GM12878 (cell line): ENCODE measurements at regions not wholly inside any gene's neighbourhood (a gene's known extent, or its start where the extent isn't known, plus 50 kb on each side); places are given as distances from the start of the nearest gene placed in this dataset.

Source experiments
- ATAC-seq: fragments of 200-7000 bp; cut with Tn5 transposase; 3 replicates; pipeline ENCODE4 v1.9.1; 2020; ENCODE audit warnings: mild to moderate bottlenecking, moderate library complexity
- BruUV-seq: library from RNA; stranded (reverse); fragments of 400-500 nt; replicated peaks from 2 replicates; lab custom pipeline; 2021; lab: Mats Ljungman, UMichigan
- CTCF ChIA-PET: fragments of 300-600 bp; sonication (Branson Sonifier 250); formaldehyde crosslinking; extraction: SDS; loops from one replicate; lab custom pipeline; 2021; ENCODE audit warnings: inconsistent platforms; lab: Yijun Ruan, JAX
- POLR2A ChIA-PET: fragments of 350-600 bp; formaldehyde crosslinking; extraction: SDS; loops from one replicate; lab custom pipeline; 2021; ENCODE audit warnings: inconsistent platforms; lab: Charles Lee
- RAD21 ChIA-PET: fragments of 300-600 bp; sonication (Branson Sonifier 250); formaldehyde crosslinking; loops from one replicate; lab custom pipeline; 2023; ENCODE audit warnings: antibody characterized with exemption; ENCODE audit not compliant: unreplicated experiment; lab: Charles Lee
- SMC1A ChIA-PET: fragments of 300-600 bp; sonication (Branson Sonifier 250); formaldehyde crosslinking; loops from one replicate; lab custom pipeline; 2023; ENCODE audit not compliant: unreplicated experiment, uncharacterized antibody; lab: Charles Lee
- DNase-seq: peaks from one replicate; pipeline ENCODE4 v3.0.0-alpha.2; 2011; ENCODE audit warnings: low read depth, low spot score
- FAIRE-seq: peaks from 3 replicates; lab custom pipeline; 2011; peaks lifted over from hg19 to GRCh38; lab: Jason Lieb, UNC
- H2AFZ ChIP-seq: 2 replicates; pipeline ENCODE4 v1.6.0; 2011; ENCODE audit warnings: low read depth, low read length, control low read depth; ENCODE audit not compliant: control insufficient read depth
- H3K27ac ChIP-seq: 2 replicates; pipeline ENCODE4 v1.5.1; 2011; ENCODE audit warnings: control low read depth; ENCODE audit not compliant: control insufficient read depth, insufficient read depth
- H3K27me3 ChIP-seq, 2 experiments: replicated peaks in 1 of 2; 2 replicates each; pipeline versions ENCODE4 v1.6.0 to v1.6.1; 2011; ENCODE audit warnings: low read length in 1 of 2; ENCODE audit not compliant: control insufficient read depth in 2 of 2, insufficient read depth in 2 of 2
- H3K36me3 ChIP-seq, 2 experiments: 2 replicates each; pipeline ENCODE4 v1.5.1; 2011; ENCODE audit warnings: low read length in 1 of 2; ENCODE audit not compliant: control insufficient read depth in 2 of 2, insufficient read depth in 2 of 2
- H3K4me1 ChIP-seq: 2 replicates; pipeline ENCODE4 v1.6.1; 2011; ENCODE audit warnings: mild to moderate bottlenecking, low read length, moderate library complexity, mixed read lengths; ENCODE audit not compliant: control insufficient read depth, insufficient read depth
- H3K4me2 ChIP-seq: 2 replicates; pipeline ENCODE4 v1.6.0; 2011; ENCODE audit warnings: control low read depth; ENCODE audit not compliant: control insufficient read depth, insufficient read depth
- H3K4me3 ChIP-seq: fragments of 200-600 bp; sonication (generic); 2 replicates; pipeline ENCODE4 v1.5.1; 2016
- H3K79me2 ChIP-seq: 2 replicates; pipeline ENCODE4 v1.6.0; 2011; ENCODE audit warnings: low read length; ENCODE audit not compliant: control insufficient read depth, insufficient read depth
- H3K9ac ChIP-seq: 2 replicates; pipeline ENCODE4 v1.8.0; 2011; ENCODE audit warnings: low read length, control low read depth, mixed read lengths; ENCODE audit not compliant: control insufficient read depth, insufficient read depth
- H3K9me3 ChIP-seq: replicated peaks from 3 replicates; pipeline ENCODE4 v1.5.1; 2011; ENCODE audit warnings: mild to moderate bottlenecking, low read length; ENCODE audit not compliant: control insufficient read depth, insufficient read depth
- H4K20me1 ChIP-seq: 2 replicates; pipeline ENCODE4 v1.6.0; 2011; ENCODE audit not compliant: control insufficient read depth, insufficient read depth
- E2F4 ChIP-seq: IDR thresholded peaks from 2 replicates; pipeline ENCODE4 v1.6.1; 2012; ENCODE audit warnings: low read depth, low read length, improper control_type of control experiment
- HDAC6 ChIP-seq: fragments of 200-600 bp; sonication (generic); IDR thresholded peaks from one replicate; pipeline ENCODE4 v1.8.0; 2017; ENCODE audit warnings: antibody characterized with exemption; ENCODE audit not compliant: unreplicated experiment
- NR2C1 ChIP-seq: fragments of 450-650 bp; IDR thresholded peaks from 2 replicates; pipeline ENCODE4 v1.6.1; 2017; ENCODE audit warnings: antibody characterized with exemption, mild to moderate bottlenecking, moderate library complexity
- PAX5 ChIP-seq: IDR thresholded peaks from 2 replicates; pipeline ENCODE4 v1.6.1; 2011; ENCODE audit warnings: low read depth, low read length, borderline replicate concordance
- POLR2AphosphoS2 ChIP-seq: IDR thresholded peaks from 2 replicates; pipeline ENCODE4 v1.6.1; 2011; ENCODE audit warnings: low read depth, mild to moderate bottlenecking, low read length, improper control_type of control experiment, moderate library complexity
- RB1 ChIP-seq: fragments of 450-650 bp; formaldehyde crosslinking; IDR thresholded peaks from 2 replicates; pipeline ENCODE4 v1.6.1; 2017; ENCODE audit warnings: mild to moderate bottlenecking, borderline replicate concordance
- SRF ChIP-seq, 2 experiments: IDR thresholded peaks; 2 replicates each; pipeline ENCODE4 v1.6.1; 2011; ENCODE audit warnings: low read depth in 2 of 2, low read length in 2 of 2, mild to moderate bottlenecking in 1 of 2, moderate library complexity in 1 of 2
- STAT1 ChIP-seq: fragments of 450-650 bp; conservative IDR thresholded peaks from 2 replicates; pipeline ENCODE4 v1.6.1; 2014; ENCODE audit warnings: antibody characterized with exemption, mild to moderate bottlenecking
- TARDBP ChIP-seq: IDR thresholded peaks from 2 replicates; pipeline ENCODE4 v1.6.1; 2016; ENCODE audit warnings: borderline replicate concordance
- WGBS: methylation state at CpG from one replicate; pipeline ENCODE4 v1.1.6; 2016; ENCODE audit warnings: low lambda C conversion rate; ENCODE audit not compliant: insufficient replicate concordance, insufficient coverage; ENCODE audit errors: missing lambda C conversion rate; 5-methylcytosine and 5-hydroxymethylcytosine counted together
- in situ Hi-C: fragments of 300-500 bp; cut with MboI; formaldehyde crosslinking; loops from 9 replicates; pipeline ENCODE4 v1.14.3; 2018; ENCODE audit warnings: mixed read lengths
- intact Hi-C: fragments of 100-400 bp; cut with micrococcal nuclease; formaldehyde crosslinking; loops from one replicate; pipeline ENCODE4 v1.14.2; 2022; ENCODE audit not compliant: unreplicated experiment
- TF ChIP-seq, protein P1 (sequence below): fragments of 450-650 bp; IDR thresholded peaks from 2 replicates; pipeline ENCODE4 v1.6.1; 2017; ENCODE audit warnings: mild to moderate bottlenecking, low read depth, inconsistent platforms; ENCODE audit not compliant: poor library complexity, severe bottlenecking
- TF ChIP-seq, protein P2 (sequence below): fragments of 450-650 bp; IDR thresholded peaks from 2 replicates; pipeline ENCODE4 v1.6.1; 2014; ENCODE audit warnings: mild to moderate bottlenecking

- no peak overlapping the region for H3K4me2 ChIP-seq
- ChIA-PET SMC1A (no interaction called here), POLR2A (no interaction called here), RAD21 (no interaction called here), CTCF (interaction anchor here (1.3 to 1.6 kb wide), 4 partner anchors 8 to 14 kb away, joined by 3 to 5 read pairs (median 4); no protein-coding TSS in a partner anchor)
- TF ChIP-seq STAT1 (no peak), TARDBP (no peak), NR2C1 (no peak), SRF (IDR thresholded peaks at IDR 0.05; ENCODE audit: low read depth in 2 of 2, low read length in 2 of 2) (no peak), HDAC6 (no peak), POLR2AphosphoS2 (no peak), RB1 (no peak), E2F4 (no peak), PAX5 (no peak)
- TF ChIP-seq, protein P1, sequence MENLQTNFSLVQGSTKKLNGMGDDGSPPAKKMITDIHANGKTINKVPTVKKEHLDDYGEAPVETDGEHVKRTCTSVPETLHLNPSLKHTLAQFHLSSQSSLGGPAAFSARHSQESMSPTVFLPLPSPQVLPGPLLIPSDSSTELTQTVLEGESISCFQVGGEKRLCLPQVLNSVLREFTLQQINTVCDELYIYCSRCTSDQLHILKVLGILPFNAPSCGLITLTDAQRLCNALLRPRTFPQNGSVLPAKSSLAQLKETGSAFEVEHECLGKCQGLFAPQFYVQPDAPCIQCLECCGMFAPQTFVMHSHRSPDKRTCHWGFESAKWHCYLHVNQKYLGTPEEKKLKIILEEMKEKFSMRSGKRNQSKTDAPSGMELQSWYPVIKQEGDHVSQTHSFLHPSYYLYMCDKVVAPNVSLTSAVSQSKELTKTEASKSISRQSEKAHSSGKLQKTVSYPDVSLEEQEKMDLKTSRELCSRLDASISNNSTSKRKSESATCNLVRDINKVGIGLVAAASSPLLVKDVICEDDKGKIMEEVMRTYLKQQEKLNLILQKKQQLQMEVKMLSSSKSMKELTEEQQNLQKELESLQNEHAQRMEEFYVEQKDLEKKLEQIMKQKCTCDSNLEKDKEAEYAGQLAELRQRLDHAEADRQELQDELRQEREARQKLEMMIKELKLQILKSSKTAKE: no peak
- TF ChIP-seq, protein P2, sequence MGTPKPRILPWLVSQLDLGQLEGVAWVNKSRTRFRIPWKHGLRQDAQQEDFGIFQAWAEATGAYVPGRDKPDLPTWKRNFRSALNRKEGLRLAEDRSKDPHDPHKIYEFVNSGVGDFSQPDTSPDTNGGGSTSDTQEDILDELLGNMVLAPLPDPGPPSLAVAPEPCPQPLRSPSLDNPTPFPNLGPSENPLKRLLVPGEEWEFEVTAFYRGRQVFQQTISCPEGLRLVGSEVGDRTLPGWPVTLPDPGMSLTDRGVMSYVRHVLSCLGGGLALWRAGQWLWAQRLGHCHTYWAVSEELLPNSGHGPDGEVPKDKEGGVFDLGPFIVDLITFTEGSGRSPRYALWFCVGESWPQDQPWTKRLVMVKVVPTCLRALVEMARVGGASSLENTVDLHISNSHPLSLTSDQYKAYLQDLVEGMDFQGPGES: no peak
- in situ Hi-C loops: no loop called here
- DNase-seq (no peak), ATAC-seq (no peak), FAIRE-seq (no peak)
- H3K27me3 ChIP-seq: no peaks in the 10 kb centered on the region
- no peak overlapping the region for H3K4me3 ChIP-seq
- no peak overlapping the region for H2AFZ ChIP-seq
- no peaks in the 10 kb centered on the region for H3K36me3 ChIP-seq
- intact Hi-C loops: no loop called here
- no peak overlapping the region for H3K27ac ChIP-seq
- H3K9ac ChIP-seq: no peak overlapping the region
- no peaks in the 10 kb centered on the region for H4K20me1 ChIP-seq
- no peaks in the 10 kb centered on the region for H3K9me3 ChIP-seq
- H3K4me1 ChIP-seq: no peaks in the 10 kb centered on the region
- no TSS peak for BruUV-seq
- 6% methylated on average over 1 of the region's 1 CpG for WGBS
- no peaks in the 10 kb centered on the region for H3K79me2 ChIP-seq
These were observed 327.9 kb upstream of the SYT4 start for GRCh38 chr18:43605224-43605623.
